ENCODE measurements at regions not wholly inside any gene's neighbourhood (a gene's known extent, or its start where the extent isn't known, plus 50 kb on each side); places are given as distances from the start of the nearest gene placed in this dataset.

GRCh38 chr7:45391618-45392451, 182.3 kb upstream of the ADCY1 start:
- no peaks in the 10 kb centered on the region for H4K20me1 ChIP-seq (ENCODE audit: insufficient read depth, low read length)
- H3K36me3 ChIP-seq (replicated peaks in 1 of 2; ENCODE audit: control insufficient read depth in 1 of 2, insufficient read depth in 2 of 2, low read length in 2 of 2) = no peaks in the 10 kb centered on the region
- no peaks in the 10 kb centered on the region for H3K36me3 Mint-ChIP-seq
- H3K27ac ChIP-seq (ENCODE audit: low read depth in 1 of 2, low read length in 2 of 2) = no peak overlapping the region
- no peak overlapping the region for H2AFZ ChIP-seq (ENCODE audit: insufficient read depth, low read depth, low read length, poor library complexity, severe bottlenecking)
- H3K9me3 ChIP-seq (replicated peaks in 1 of 2; ENCODE audit: control insufficient read depth in 1 of 2, insufficient read depth in 1 of 2, low read length in 2 of 2) = peaks cover 16 to 21% of the 10 kb centered on the region in 2 donors
- H3K79me2 ChIP-seq (ENCODE audit: insufficient read depth, low read length) = no peaks in the 10 kb centered on the region
- WGBS (ENCODE audit: insufficient coverage) = 80% methylated on average over 29 of the region's 38 CpGs
- intact Hi-C loops (cut with micrococcal nuclease) = no loop called here
- H3K4me1 ChIP-seq (ENCODE audit: control insufficient read depth in 1 of 2, insufficient read depth in 2 of 2, low read length in 2 of 2) = no peaks in the 10 kb centered on the region
- no peak overlapping the region for H3K27ac Mint-ChIP-seq
- no peak for DNase-seq
- H3K27me3 ChIP-seq (ENCODE audit: control insufficient read depth in 2 of 2, insufficient read depth in 2 of 2, low read length in 2 of 2) = no peaks in the 10 kb centered on the region
- H3K4me3 ChIP-seq (replicated peaks in 1 of 3; ENCODE audit: low read depth in 2 of 3, low read length in 3 of 3) = no peak overlapping the region
- H3K9ac ChIP-seq (ENCODE audit: insufficient read depth, low read length, poor library complexity, severe bottlenecking) = no peak overlapping the region
- H3K4me2 ChIP-seq (replicated peaks; ENCODE audit: extremely low read depth, low read length, poor library complexity, severe bottlenecking) = no peak overlapping the region
- H3K4me3 Mint-ChIP-seq = no peak overlapping the region
- no peaks in the 10 kb centered on the region for H3K4me1 Mint-ChIP-seq
- TF ChIP-seq CTCF (IDR thresholded peaks at IDR 0.05) = no peak
- H3K9me3 Mint-ChIP-seq = peaks cover 6 to 26% (median 8%) of the 10 kb centered on the region in 7 donors
- H3K27me3 Mint-ChIP-seq (ENCODE audit: low read depth in 3 of 3) = peaks cover 0 to 2% (median 2%) of the 10 kb centered on the region in 3 donors

- no peak overlapping the region for H2AFZ ChIP-seq (ENCODE audit: insufficient read depth, low read depth, low read length, poor library complexity, severe bottlenecking)
- no peaks in the 10 kb centered on the region for H3K27me3 ChIP-seq (ENCODE audit: control insufficient read depth in 2 of 2, insufficient read depth in 2 of 2, low read length in 2 of 2)
- H4K20me1 ChIP-seq (ENCODE audit: insufficient read depth, low read length) = no peaks in the 10 kb centered on the region
- no peak overlapping the region for H3K4me2 ChIP-seq (replicated peaks; ENCODE audit: extremely low read depth, low read length, poor library complexity, severe bottlenecking)
- 87% methylated on average over 4 of the region's 4 CpGs for WGBS (ENCODE audit: insufficient coverage)
- no peaks in the 10 kb centered on the region for H3K4me1 ChIP-seq (ENCODE audit: control insufficient read depth in 1 of 2, insufficient read depth in 2 of 2, low read length in 2 of 2)
- peaks cover 16 to 31% of the 10 kb centered on the region in 2 donors for H3K9me3 ChIP-seq (replicated peaks in 1 of 2; ENCODE audit: control insufficient read depth in 1 of 2, insufficient read depth in 1 of 2, low read length in 2 of 2)
- no peak overlapping the region for H3K27ac ChIP-seq (ENCODE audit: low read depth in 1 of 2, low read length in 2 of 2)
- intact Hi-C loops (cut with micrococcal nuclease) = no loop called here
- no peaks in the 10 kb centered on the region for H3K36me3 ChIP-seq (replicated peaks in 1 of 2; ENCODE audit: control insufficient read depth in 1 of 2, insufficient read depth in 2 of 2, low read length in 2 of 2)
- H3K9ac ChIP-seq (ENCODE audit: insufficient read depth, low read length, poor library complexity, severe bottlenecking) = no peak overlapping the region
- DNase-seq = no peak
- H3K27me3 Mint-ChIP-seq (ENCODE audit: low read depth in 3 of 3) = peaks cover 0 to 5% (median 4%) of the 10 kb centered on the region in 3 donors
- H3K79me2 ChIP-seq (ENCODE audit: insufficient read depth, low read length) = no peaks in the 10 kb centered on the region
- H3K9me3 Mint-ChIP-seq = peaks cover 12 to 31% (median 14%) of the 10 kb centered on the region in 7 donors
- H3K4me3 Mint-ChIP-seq = no peak overlapping the region
- H3K36me3 Mint-ChIP-seq = no peaks in the 10 kb centered on the region
- no peak for TF ChIP-seq CTCF (IDR thresholded peaks at IDR 0.05)
- H3K4me1 Mint-ChIP-seq = no peaks in the 10 kb centered on the region
- H3K27ac Mint-ChIP-seq = no peak overlapping the region
- no peak overlapping the region for H3K4me3 ChIP-seq (replicated peaks in 1 of 3; ENCODE audit: low read depth in 2 of 3, low read length in 3 of 3)
Observed at GRCh38 chr7:45394117-45394708, 180.0 kb upstream of the ADCY1 start.
